HG02678 (cell line): ENCODE measurements at regions not wholly inside any gene's neighbourhood (a gene's known extent, or its start where the extent isn't known, plus 50 kb on each side); places are given as distances from the start of the nearest gene placed in this dataset.
"Not testable (repeated sequence)": the region's sequence is repeated elsewhere in the genome, so short reads cannot be mapped to it uniquely, and the experiment has no call there.

ENCODE experiments used
- ATAC-seq: cut with Tn5 transposase; IDR thresholded peaks from one replicate; pipeline ENCODE4 v1.9.1; 2021; ENCODE audit warnings: mild to moderate bottlenecking, moderate library complexity; ENCODE audit not compliant: unreplicated experiment

- no peak for ATAC-seq
Observed at GRCh38 chr11:116352881-116353280, 419.9 kb downstream of the BUD13 start.

DNA sequence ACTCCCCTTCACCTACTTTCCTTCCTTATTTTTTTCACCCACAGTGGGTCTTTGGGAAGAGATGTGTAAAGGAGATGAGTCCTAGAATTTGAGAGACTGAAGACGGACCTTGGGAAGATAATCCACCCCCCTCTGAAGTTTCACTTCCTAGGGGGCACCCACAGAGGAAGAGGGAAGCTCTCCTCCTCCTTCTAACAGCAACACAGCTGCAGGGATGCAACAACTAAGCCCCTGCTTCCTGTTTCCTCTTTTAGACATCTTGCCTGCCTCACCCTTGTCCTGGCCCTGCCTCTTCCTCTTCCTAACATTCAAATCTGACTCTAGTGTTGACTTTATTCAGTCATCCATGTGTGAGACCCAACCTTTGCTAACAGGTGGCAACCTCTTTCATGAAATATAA is 424.6 kb downstream of the BUD13 start:
- no peak for ATAC-seq

DNA sequence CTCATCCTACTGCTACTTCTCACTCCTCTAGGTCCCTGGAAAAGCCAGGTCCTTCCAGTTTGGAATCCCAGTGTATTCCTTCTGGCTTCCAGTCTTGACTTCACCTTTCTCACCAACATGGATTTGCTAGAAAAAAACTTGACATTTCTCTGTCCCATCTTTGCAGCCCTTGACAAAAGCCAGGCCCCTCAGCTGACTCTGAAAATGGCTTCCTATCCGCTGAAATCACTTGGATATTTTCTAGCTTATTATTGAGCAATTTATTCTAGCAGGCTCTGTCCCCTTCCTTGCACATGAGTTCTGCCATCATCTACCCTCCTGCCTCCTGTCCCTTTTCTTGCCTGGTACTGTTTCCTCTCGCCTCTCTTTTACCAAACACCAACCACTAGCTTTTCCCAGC is 427.2 kb downstream of the BUD13 start:
- ATAC-seq = no peak

DNA sequence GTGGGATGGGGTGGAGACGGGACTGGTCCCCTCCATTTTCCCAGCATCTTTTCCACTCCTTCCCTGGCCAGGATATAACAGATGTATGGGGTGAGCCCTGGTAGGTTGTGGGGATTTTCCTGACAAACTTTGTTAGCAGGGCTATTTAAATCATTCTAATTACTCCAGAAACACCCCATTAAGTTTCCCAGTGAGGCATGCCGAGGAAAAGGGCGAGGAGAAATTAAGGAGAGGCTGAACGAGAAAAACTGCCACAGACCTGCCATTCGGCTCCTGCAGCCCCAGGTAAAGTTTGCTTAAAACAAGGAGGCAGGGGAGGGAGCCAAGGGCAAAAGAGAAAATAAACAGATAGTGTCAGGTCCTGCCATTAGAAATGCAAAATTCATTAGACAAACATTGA is 428.2 kb downstream of the BUD13 start:
- ATAC-seq = no peak

- no peak for ATAC-seq
Observed at GRCh38 chr11:116343270-116343669, 429.5 kb downstream of the BUD13 start.

DNA sequence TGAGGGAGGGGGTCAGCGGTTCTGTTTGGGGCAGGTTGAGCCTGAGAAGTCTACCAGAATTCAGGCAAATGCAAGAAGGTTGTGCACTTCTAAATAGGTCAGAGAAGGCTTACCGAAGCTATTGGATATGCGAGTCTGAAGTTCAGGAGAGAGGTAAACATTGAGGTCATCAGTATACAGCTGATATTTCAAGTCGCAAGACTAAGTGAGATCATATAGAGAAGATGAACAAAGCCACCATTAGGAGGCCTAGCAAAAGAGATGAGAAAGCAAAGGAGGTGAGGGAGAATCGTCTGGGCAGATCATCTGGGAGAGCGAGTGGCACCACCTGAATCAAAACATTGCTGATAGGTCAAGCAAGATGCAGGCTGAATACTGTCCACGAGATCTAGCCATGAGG is 430.6 kb downstream of the BUD13 start:
- ATAC-seq = no peak

DNA sequence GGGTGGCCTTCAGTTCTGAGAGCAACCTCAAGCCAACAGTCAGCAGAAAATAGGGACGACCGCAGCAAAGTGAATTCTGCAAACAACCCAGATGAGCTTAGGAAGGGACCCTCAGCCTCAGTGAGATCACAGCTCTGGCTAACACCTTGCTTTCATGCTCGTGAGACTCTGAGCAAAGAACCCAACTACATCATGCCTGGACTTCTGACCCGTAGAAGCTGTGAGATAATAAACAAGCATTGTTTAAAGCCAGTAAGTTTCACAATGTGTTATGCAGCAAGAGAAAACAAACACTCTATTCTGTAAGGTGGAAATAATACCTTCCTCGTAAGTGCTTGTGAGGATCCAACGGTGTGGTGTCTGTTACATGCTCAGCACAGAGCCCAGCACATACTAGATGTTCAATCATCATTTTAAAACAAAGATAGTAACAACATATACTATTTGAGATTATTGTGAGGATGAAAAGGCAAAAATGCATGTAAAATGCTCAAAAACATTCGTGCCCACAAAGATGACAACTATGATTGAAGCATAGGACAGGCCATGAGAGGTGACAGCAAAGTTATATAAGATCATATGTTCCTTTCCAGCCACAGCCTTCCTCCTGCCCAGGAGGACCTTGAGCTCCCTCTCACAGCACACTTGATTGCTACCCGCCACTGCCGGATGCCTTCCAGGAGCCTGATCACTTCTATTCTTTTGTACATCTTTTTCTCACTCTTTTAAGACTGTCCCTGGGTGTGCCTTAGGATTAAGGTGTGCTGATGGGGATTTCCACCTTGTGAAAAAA is 433.3 kb downstream of the BUD13 start:
- ATAC-seq = no peak

- ATAC-seq = not testable (repeated sequence)
Observed at GRCh38 chr11:116338500-116338899, 434.3 kb downstream of the BUD13 start.

- no peak for ATAC-seq
Observed at GRCh38 chr11:116336540-116336939, 436.2 kb downstream of the BUD13 start.

GRCh38 chr11:116335891-116336290 is 436.9 kb downstream of the BUD13 start:
- no peak for ATAC-seq

DNA sequence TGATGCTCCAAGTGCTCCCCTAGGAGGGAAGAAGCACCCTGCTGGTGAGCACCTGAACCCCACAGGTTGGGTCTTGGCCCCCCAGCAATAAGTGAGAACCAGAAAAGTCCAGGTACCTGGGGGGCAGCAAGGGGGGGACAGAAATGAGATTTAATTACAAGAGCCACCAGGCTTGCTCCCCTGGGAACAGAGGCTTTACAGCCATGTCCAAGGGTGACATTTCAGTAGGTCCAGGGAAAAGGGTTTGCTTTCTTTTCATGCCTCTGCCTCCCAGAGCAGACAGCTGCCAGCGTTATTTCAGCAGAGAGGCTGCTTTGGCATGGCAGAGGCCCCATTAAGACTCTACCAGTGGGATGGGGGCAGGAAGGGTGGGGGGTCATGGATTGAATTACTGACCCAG is 437.7 kb downstream of the BUD13 start:
- no peak for ATAC-seq

- no peak for ATAC-seq
Observed at GRCh38 chr11:116334596-116334995, 438.2 kb downstream of the BUD13 start.

GRCh38 chr11:116333001-116333535 is 439.7 kb downstream of the BUD13 start:
- ATAC-seq = no peak

- no peak for ATAC-seq
Observed at GRCh38 chr11:116332391-116332790, 440.4 kb downstream of the BUD13 start.

DNA sequence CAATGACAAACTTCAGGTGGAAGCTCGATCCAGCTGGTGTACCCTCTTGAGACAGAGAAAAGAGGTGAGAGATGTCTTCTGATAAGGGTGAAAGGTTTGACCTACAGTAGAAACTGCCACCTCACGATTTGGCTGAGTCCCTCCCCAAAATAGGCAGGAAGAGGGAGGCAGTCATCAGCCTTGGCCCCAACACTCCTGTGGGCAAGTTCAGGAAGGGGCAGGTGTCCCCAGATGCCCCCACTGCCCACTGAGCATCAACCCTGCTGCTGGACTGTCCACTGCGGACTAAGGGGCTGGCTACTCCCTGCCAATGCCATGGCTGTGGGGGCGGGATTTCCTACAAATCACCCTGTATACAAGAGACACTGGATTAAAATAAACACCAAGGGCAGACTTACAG is 441.4 kb downstream of the BUD13 start:
- ATAC-seq = no peak

DNA sequence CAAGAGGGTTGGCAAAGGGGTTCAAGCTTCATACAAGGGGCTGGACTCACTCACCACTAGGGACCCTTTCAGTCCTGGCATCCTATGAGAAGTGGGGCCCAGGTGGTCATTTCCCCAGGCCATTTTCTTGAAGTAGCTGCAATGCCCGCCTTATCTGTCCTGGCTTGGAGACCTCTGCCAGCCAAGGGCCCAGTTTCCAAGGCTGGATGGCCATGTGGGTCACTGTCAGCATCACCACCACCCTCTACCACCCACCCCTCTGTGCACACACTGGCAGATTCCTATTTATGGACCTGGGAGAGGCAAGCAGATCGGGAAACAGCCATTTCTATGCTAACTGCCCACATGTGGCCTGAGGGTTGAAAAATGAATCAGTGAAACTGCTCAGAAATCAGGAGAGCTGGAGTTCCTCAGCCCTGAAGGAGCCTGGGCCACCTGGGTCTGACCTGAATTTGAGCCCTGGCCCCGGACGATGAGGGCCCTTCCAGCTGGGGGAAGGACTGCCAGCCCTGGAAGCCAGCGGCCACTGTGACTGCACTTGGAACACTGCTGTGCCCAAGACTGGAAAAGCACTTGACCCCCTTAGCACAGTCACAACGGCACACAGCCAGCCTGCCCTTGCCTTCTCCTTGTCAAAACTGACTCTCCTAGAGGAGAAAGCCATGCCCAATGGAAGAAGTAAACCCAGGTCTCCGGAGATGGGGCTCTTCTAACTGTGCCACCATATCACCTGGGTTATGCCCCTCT is 442.2 kb downstream of the BUD13 start:
- ATAC-seq = no peak

GRCh38 chr11:116329354-116330090 is 443.3 kb downstream of the BUD13 start:
- no peak for ATAC-seq

DNA sequence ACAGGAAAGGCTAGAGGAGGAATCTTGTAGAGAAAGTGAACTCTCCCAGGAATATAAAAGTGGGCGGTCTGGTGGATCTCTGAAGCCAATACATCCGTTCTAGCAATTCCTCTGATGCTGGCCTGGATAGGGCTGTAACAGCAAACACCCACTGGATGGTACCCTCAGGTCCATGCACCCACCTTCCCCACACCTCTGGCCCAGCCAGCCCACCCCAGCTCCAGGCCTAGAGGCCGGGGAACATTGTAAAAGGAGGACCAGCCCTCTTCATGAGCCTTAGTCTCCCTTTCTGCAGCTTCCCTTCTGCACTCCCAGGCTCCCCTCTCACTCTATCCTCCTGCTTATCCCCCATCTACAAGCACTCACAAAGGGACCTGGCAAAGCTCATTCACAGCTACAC is 443.9 kb downstream of the BUD13 start:
- ATAC-seq = no peak

- ATAC-seq = no peak
Observed at GRCh38 chr11:116328391-116328790, 444.4 kb downstream of the BUD13 start.

- ATAC-seq = no peak
Observed at GRCh38 chr11:116326146-116326545, 446.6 kb downstream of the BUD13 start.

DNA sequence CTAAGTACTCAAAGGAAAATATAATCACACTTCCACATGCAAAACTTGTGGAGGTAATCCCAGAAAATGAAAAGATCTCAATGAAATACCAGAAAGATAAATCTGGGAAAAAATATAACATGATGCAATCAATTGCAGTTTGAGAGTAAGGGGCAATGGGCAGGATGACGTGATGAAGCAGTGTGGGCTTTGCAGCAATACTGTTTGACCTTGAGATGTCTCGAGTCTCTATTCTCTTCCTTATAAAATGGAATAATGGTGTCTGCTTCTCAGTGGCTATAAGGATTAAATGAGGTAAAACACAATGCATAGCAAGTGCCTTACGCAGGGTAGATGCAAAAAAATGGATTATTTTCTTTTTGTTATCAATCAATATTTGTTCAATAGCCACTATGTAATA is 447.5 kb downstream of the BUD13 start:
- no peak for ATAC-seq
